AG04449 (cell line): ENCODE measurements at regions not wholly inside any gene's neighbourhood (a gene's known extent, or its start where the extent isn't known, plus 50 kb on each side); places are given as distances from the start of the nearest gene placed in this dataset.
A peak's percentile ranks its signal among the peaks of the same experiment; 100 is the strongest.

Experiments
- CTCF ChIA-PET: fragments of 350-600 bp; formaldehyde crosslinking; extraction: SDS; loops from one replicate; lab custom pipeline; 2021; ENCODE audit warnings: antibody characterized with exemption; lab: Yijun Ruan, JAX
- POLR2A ChIA-PET: fragments of 400-600, 350-600 bp; formaldehyde crosslinking; extraction: SDS; loops from one replicate; lab custom pipeline; 2020; ENCODE audit warnings: antibody characterized with exemption, inconsistent platforms; lab: Yijun Ruan, JAX
- DNase-seq: peaks from one replicate; pipeline ENCODE4 v3.0.0-alpha.2; 2010; ENCODE audit warnings: low read depth, low spot score
- H3K4me3 ChIP-seq: 2 replicates; pipeline ENCODE4 v1.5.1; 2011; ENCODE audit warnings: low read depth, mild to moderate bottlenecking, control low read depth, low read length
- CTCF ChIP-seq: IDR thresholded peaks from one replicate; pipeline ENCODE4 v1.5.1; 2011; ENCODE audit warnings: mild to moderate bottlenecking, moderate library complexity, low read length, control low read depth, inconsistent platforms; ENCODE audit not compliant: insufficient read depth; ENCODE audit errors: missing control alignments

- ChIA-PET POLR2A (no interaction called here), CTCF (no interaction called here)
- no peak for TF ChIP-seq CTCF
- no peak overlapping the region for H3K4me3 ChIP-seq
- DNase-seq: no peak
These were observed 107.4 kb upstream of the RGS6 start for GRCh38 chr14:71824816-71825215.

DNA sequence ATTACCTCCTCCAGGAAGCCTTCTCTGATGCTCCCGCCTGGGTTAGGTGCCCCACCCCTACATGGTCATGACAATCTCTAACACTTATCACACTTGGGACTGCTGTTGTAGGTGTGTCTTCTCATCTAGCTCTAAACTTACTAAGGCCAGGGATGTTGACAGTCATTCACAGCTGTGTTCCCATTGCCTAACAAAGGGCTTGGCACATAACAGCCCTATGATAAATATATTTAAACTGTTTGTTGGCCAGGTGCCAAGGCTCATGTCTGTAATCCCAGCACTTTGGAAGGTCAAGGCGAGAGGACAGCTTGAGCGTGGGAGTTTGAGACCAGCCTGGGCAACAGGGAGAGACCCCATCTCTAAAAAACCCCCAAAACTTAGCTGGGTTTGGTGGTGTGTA lies 98.8 kb upstream of the RGS6 start:
- ChIA-PET POLR2A (no interaction called here), CTCF (interaction anchor here (0.6 to 2.5 kb wide), 2 partner anchors 22 to 751 kb away, joined by 3 to 9 read pairs; no protein-coding TSS in a partner anchor)
- no peak overlapping the region for H3K4me3 ChIP-seq
- DNase-seq: no peak
- TF ChIP-seq CTCF: no peak

DNA sequence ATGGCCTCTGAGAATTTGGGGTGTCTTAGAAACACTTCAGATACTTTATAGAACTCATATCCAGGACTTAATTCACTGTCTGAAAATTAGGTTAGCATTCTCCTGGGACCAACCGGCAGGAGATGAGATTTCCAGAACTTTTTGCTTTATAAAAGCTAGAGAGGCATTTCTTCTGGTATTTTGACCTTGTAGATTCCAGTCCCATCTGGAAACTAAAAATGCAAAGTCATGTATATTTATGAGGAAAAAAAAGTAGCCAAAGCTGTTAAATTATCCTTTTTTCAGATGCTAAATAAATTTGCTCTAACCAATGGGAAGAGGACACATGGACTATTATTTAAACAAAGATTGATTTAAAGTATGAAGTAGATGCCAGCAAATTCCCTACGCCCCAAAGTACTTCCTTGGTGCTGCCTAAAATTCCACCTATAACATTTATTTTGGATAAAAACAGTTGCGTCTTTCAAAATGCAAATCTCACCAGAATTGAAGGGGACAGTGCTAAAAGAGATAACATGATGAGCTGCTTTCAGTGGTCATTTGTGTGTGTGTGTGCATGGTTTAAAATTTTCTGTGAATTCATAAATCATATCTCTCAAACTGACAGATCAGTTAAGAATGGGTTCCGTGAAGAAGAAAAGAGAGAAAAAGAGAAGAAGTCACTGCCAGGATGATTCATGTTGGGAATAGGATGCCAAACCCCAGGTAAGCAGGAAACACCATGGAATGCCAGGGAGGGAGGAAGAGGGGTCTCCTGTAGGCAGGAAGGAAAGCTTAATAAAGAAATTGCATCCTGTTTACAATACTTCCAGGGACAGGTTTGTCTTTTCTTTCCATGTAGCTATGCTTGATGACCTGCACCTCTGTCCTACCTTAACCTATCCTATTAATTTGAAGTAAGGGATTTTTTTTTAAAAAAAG lies 97.7 kb upstream of the RGS6 start:
- TF ChIP-seq CTCF: no peak
- ChIA-PET POLR2A (no interaction called here), CTCF (no interaction called here)
- H3K4me3 ChIP-seq: no peak overlapping the region
- DNase-seq: no peak

- H3K4me3 ChIP-seq: no peak overlapping the region
- ChIA-PET CTCF (interaction anchor here (0.5 to 1.2 kb wide), 2 partner anchors 714 to 749 kb away, joined by 3 read pairs; no protein-coding TSS in a partner anchor), POLR2A (no interaction called here)
- no peak for DNase-seq
- TF ChIP-seq CTCF: no peak
These were observed 80.0 kb upstream of the RGS6 start for GRCh38 chr14:71852181-71852580.

DNA sequence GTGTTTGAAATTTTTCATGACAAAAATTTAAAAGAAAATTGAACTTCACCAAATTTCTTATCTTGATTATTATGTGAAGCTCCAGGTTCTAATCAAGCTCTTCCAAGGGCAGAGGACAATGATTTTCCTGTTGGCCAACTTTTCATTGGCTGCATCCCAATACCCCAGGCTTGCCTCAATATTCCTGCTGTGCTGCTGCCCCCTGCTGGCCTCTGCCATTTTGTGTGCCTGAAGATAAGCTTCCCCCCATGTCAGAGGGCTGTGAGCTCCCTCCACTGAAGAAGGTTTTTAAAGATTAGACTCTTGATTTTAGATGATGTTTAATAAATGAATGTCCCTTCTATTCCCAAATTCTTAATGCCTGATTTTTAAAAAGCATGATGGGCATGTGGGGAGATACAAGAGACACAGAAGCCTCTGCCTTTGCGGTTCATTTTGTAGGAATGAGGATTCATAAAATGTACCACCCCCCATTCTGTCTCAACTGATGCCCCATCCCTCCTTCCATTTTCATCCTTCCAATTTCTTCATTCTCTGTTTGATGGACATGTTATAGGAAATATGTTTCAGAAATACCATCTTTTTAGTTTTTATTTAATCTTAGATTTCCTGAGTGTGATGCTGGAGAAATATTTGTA lies 76.7 kb upstream of the RGS6 start:
- CTCF ChIA-PET: interaction anchor here (0.7 to 3.0 kb wide), 39 partner anchors 10 to 876 kb away, joined by 3 to 29 read pairs (median 5); no protein-coding TSS in a partner anchor
- TF ChIP-seq CTCF: peak; percentile 83

More for the DNA sequence above, 76.7 kb upstream of the RGS6 start:
- H3K4me3 ChIP-seq: no peak overlapping the region
- DNase-seq: peak; percentile 4
- POLR2A ChIA-PET: no interaction called here
